IMR-90 (cell line): ENCODE measurements at regions not wholly inside any gene's neighbourhood (a gene's known extent, or its start where the extent isn't known, plus 50 kb on each side); places are given as distances from the start of the nearest gene placed in this dataset.

ENCODE experiments used
- ATAC-seq: fragments of 200-7000 bp; cut with Tn5 transposase; 2 replicates; pipeline ENCODE4 v1.9.1; 2020; ENCODE audit warnings: low read depth, mild to moderate bottlenecking, moderate library complexity
- BruUV-seq: library from RNA; stranded (reverse); fragments of 400-500 nt; replicated peaks from 2 replicates; lab custom pipeline; 2021; lab: Mats Ljungman, UMichigan
- CTCF ChIA-PET: fragments of 300-600 bp; formaldehyde crosslinking; extraction: SDS; loops from one replicate; lab custom pipeline; 2021; ENCODE audit warnings: antibody characterized with exemption; lab: Yijun Ruan, JAX
- POLR2A ChIA-PET: fragments of 300-600 bp; sonication (Branson Sonifier 250); formaldehyde crosslinking; loops from one replicate; lab custom pipeline; 2022; ENCODE audit warnings: antibody characterized with exemption; ENCODE audit not compliant: unreplicated experiment; lab: Charles Lee
- DNase-seq: peaks from one replicate; pipeline ENCODE4 v3.0.0; 2013
- H2AFZ ChIP-seq: replicated peaks from 2 replicates; pipeline ENCODE3; 2013; ENCODE audit warnings: low read length, mild to moderate bottlenecking; ENCODE audit not compliant: poor library complexity
- H2AK5ac ChIP-seq: 2 replicates; pipeline ENCODE4 v1.6.1; 2013; ENCODE audit warnings: low read depth, low read length, inconsistent platforms
- H2AK9ac ChIP-seq: replicated peaks from 2 replicates; pipeline ENCODE3; 2013; ENCODE audit warnings: mild to moderate bottlenecking, low read depth, low read length, moderate library complexity; ENCODE audit not compliant: poor library complexity
- H2BK120ac ChIP-seq: 2 replicates; pipeline ENCODE4 v1.6.1; 2013; ENCODE audit warnings: low read depth, low read length, inconsistent platforms
- H2BK15ac ChIP-seq: 3 replicates; pipeline ENCODE4 v1.6.1; 2013; ENCODE audit warnings: low read depth, low read length, inconsistent platforms
- H2BK20ac ChIP-seq: 2 replicates; pipeline ENCODE4 v1.6.1; 2013; ENCODE audit warnings: low read depth, mild to moderate bottlenecking, inconsistent platforms, low read length, moderate library complexity
- H2BK5ac ChIP-seq: 2 replicates; pipeline ENCODE4 v1.6.1; 2013; ENCODE audit warnings: mild to moderate bottlenecking, low read depth, low read length, inconsistent platforms; ENCODE audit not compliant: poor library complexity, severe bottlenecking
- H3K14ac ChIP-seq: replicated peaks from 2 replicates; pipeline ENCODE4 v1.6.1; 2013; ENCODE audit warnings: low read depth, low read length, inconsistent platforms
- H3K18ac ChIP-seq: 2 replicates; pipeline ENCODE4 v1.6.1; 2013; ENCODE audit warnings: low read depth, low read length, control low read depth
- H3K23ac ChIP-seq: 2 replicates; pipeline ENCODE4 v1.6.1; 2013; ENCODE audit warnings: low read depth, low read length, inconsistent platforms
- H3K27ac ChIP-seq: 2 replicates; pipeline ENCODE4 v1.5.1; 2013; ENCODE audit warnings: mild to moderate bottlenecking, control low read depth, low read length; ENCODE audit not compliant: insufficient read depth
- H3K27me3 ChIP-seq: 2 replicates; pipeline ENCODE4 v1.6.1; 2013; ENCODE audit warnings: low read length; ENCODE audit not compliant: control insufficient read depth, insufficient read depth
- H3K36me3 ChIP-seq: 2 replicates; pipeline ENCODE4 v1.6.1; 2013; ENCODE audit warnings: low read length, mixed read lengths; ENCODE audit not compliant: control insufficient read depth, insufficient read depth
- H3K4ac ChIP-seq: 2 replicates; pipeline ENCODE4 v1.6.1; 2013; ENCODE audit warnings: low read depth, low read length, inconsistent platforms
- H3K4me1 ChIP-seq: 2 replicates; pipeline ENCODE4 v1.6.1; 2013; ENCODE audit warnings: low read length, mixed read lengths; ENCODE audit not compliant: control insufficient read depth, insufficient read depth
- H3K4me2 ChIP-seq: 2 replicates; pipeline ENCODE4 v1.6.1; 2013; ENCODE audit warnings: low read depth, mild to moderate bottlenecking, control low read depth, low read length, moderate library complexity
- H3K4me3 ChIP-seq: 2 replicates; pipeline ENCODE4 v1.5.1; 2013; ENCODE audit warnings: low read depth, mild to moderate bottlenecking, control low read depth, low read length, moderate library complexity; ENCODE audit not compliant: insufficient read depth
- H3K56ac ChIP-seq: 2 replicates; pipeline ENCODE4 v1.6.1; 2013; ENCODE audit warnings: low read length, inconsistent platforms; ENCODE audit not compliant: insufficient read depth; ENCODE audit errors: extremely low read depth
- H3K79me1 ChIP-seq, 2 experiments: 2 replicates each; pipeline ENCODE4 v1.6.1; 2013; ENCODE audit warnings: low read length in 2 of 2, inconsistent platforms in 1 of 2, low read depth in 1 of 2
- H3K9ac ChIP-seq: 2 replicates; pipeline ENCODE4 v1.6.1; 2013; ENCODE audit warnings: low read depth, low read length, control low read depth
- H3K9me1 ChIP-seq: 2 replicates; pipeline ENCODE4 v1.6.1; 2013; ENCODE audit warnings: low read length, inconsistent platforms; ENCODE audit not compliant: insufficient read depth
- H3K9me3 ChIP-seq: 2 replicates; pipeline ENCODE4 v1.6.1; 2013; ENCODE audit warnings: low read length; ENCODE audit not compliant: control insufficient read depth, insufficient read depth
- H4K20me1 ChIP-seq: 2 replicates; pipeline ENCODE4 v1.6.1; 2013; ENCODE audit warnings: low read length, inconsistent platforms; ENCODE audit not compliant: insufficient read depth
- H4K5ac ChIP-seq: 2 replicates; pipeline ENCODE4 v1.6.1; 2013; ENCODE audit warnings: mild to moderate bottlenecking, low read depth, low read length, control low read depth
- H4K8ac ChIP-seq, 2 experiments: 2 replicates each; pipeline ENCODE4 v1.6.1; 2013; ENCODE audit warnings: low read depth in 2 of 2, low read length in 2 of 2, control low read depth in 1 of 2, inconsistent platforms in 1 of 2
- H4K91ac ChIP-seq: 2 replicates; pipeline ENCODE4 v1.6.1; 2013; ENCODE audit warnings: low read depth, low read length, inconsistent platforms; ENCODE audit not compliant: insufficient read depth
- CEBPB ChIP-seq: IDR thresholded peaks from 2 replicates; pipeline ENCODE4 v1.6.1; 2012; ENCODE audit warnings: low read depth, low read length, improper control_type of control experiment
- CHD1 ChIP-seq: IDR thresholded peaks from 2 replicates; pipeline ENCODE4 v1.6.1; 2012; ENCODE audit warnings: low read depth, low read length, improper control_type of control experiment
- MAFK ChIP-seq: IDR thresholded peaks from 2 replicates; pipeline ENCODE4 v1.6.1; 2012; ENCODE audit warnings: low read depth, low read length, improper control_type of control experiment
- MAZ ChIP-seq: IDR thresholded peaks from 2 replicates; pipeline ENCODE4 v1.6.1; 2012; ENCODE audit warnings: low read depth, mild to moderate bottlenecking, low read length, improper control_type of control experiment, moderate library complexity, borderline replicate concordance
- WGBS, 2 experiments: methylation state at CpG; one replicate each; pipeline versions ENCODE4 v1.1.5 to v1.1.7; 2013; ENCODE audit warnings: missing lambda C conversion rate in 2 of 2; ENCODE audit not compliant: insufficient read length in 1 of 2; ENCODE audit errors: extremely low coverage in 2 of 2; 5-methylcytosine and 5-hydroxymethylcytosine counted together
- dilution Hi-C: fragments of 300-500 bp; cut with HindIII; formaldehyde crosslinking; loops from one replicate; pipeline ENCODE4 v1.14.3; 2018; ENCODE audit warnings: low sequenced_read_pairs; ENCODE audit not compliant: unreplicated experiment
- in situ Hi-C: fragments of 300-500 bp; cut with MboI; formaldehyde crosslinking; loops from 3 replicates; pipeline ENCODE4 v1.14.3; 2019; ENCODE audit warnings: low sequenced_read_pairs, inconsistent platforms, mixed read lengths
- intact Hi-C: fragments of 100-400 bp; cut with micrococcal nuclease; formaldehyde crosslinking; loops from 2 replicates; pipeline ENCODE4 v1.10.0; 2022

DNA sequence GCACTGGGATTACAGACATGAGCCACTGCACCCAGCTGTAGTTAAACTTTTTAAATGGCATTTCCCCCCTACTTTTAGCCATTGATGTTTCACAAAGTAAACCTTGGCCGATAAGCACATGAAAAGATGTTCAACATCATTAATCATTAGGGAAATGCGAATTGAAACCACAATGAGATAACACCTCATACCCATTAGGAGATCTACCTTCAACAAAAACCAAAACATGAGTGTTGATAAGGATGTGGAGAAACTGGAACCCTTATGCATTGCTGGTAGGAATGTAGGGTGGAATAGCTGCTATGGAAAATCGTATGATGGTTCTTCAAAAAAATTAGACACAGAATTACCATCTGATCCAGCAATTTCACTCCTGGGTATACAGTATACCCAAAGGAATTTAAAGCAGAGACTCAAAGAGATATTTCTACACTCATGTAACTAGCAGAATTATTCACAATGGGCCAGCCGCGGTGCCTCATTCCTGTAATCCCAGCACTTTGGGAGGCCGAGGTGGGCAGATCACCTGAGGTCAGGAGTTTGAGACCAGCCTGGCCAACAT is 286.5 kb upstream of the JARID2 start:
- no peak overlapping the region for H2AK9ac ChIP-seq
- no peak overlapping the region for H3K23ac ChIP-seq
- H3K9me3 ChIP-seq = no peaks in the 10 kb centered on the region
- no peak for DNase-seq
- ATAC-seq = no peak
- no peak overlapping the region for H2AK5ac ChIP-seq
- dilution Hi-C loops (no loop called here), intact Hi-C loops (no loop called here), in situ Hi-C loops (no loop called here)
- no peak overlapping the region for H3K18ac ChIP-seq
- no peak overlapping the region for H3K14ac ChIP-seq
- H2BK20ac ChIP-seq = no peak overlapping the region
- H3K4me3 ChIP-seq = no peak overlapping the region
- no peaks in the 10 kb centered on the region for H3K79me1 ChIP-seq
- no peak overlapping the region for H2BK120ac ChIP-seq
- H4K8ac ChIP-seq = no peak overlapping the region
- no peak overlapping the region for H3K27ac ChIP-seq
- no peaks in the 10 kb centered on the region for H4K20me1 ChIP-seq
- no peak overlapping the region for H3K4me2 ChIP-seq
- H2BK15ac ChIP-seq = no peak overlapping the region
- H2BK5ac ChIP-seq = no peak overlapping the region
- H3K56ac ChIP-seq = no peak overlapping the region
- 0 out of 2 replicates have a peak, but pooled peaks cover under 1% of the 10 kb centered on the region for H3K9me1 ChIP-seq
- H3K27me3 ChIP-seq = no peaks in the 10 kb centered on the region
- WGBS, 2 experiments = 93% methylated on average over 2 of the region's 6 CpGs; no CpG with 5 or more reads in 1 of the 2 experiments
- H4K5ac ChIP-seq = no peak overlapping the region
- BruUV-seq = no TSS peak
- ChIA-PET CTCF (no interaction called here), POLR2A (no interaction called here)
- no peak for TF ChIP-seq CHD1
- TF ChIP-seq MAFK = no peak
- no peak for TF ChIP-seq CEBPB
- TF ChIP-seq MAZ = no peak
- H2AFZ ChIP-seq = no peak overlapping the region
- no peak overlapping the region for H3K9ac ChIP-seq
- H3K36me3 ChIP-seq = no peaks in the 10 kb centered on the region
- no peaks in the 10 kb centered on the region for H3K4me1 ChIP-seq
- H4K91ac ChIP-seq = no peak overlapping the region
- no peak overlapping the region for H3K4ac ChIP-seq
